ENCODE measurements at regions not wholly inside any gene's neighbourhood (a gene's known extent, or its start where the extent isn't known, plus 50 kb on each side); places are given as distances from the start of the nearest gene placed in this dataset.

DNA sequence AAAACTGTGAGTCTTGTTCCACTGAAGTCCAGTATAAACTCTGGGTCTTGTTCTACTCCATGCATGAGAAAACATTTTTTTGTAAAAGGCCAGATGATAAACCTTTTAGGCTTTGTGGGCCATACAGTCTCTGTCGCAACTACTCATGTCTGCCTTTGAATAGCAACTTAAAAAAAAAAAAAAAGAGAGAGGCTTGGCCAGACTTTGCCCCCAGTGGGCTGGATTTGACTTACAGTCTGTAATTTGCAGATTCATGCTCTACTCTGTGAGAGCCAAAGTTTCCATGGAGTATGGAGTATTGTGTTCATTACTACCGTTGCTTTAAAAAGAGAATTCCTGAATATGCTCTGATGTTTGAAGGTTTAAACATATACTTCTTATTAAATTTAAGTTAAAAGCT is 654.9 kb upstream of the PKN2 start:
- DNase-seq (ENCODE audit: low spot score in 2 of 2): no peak
- no peaks in the 10 kb centered on the region for H3K9me3 ChIP-seq
- TF ChIP-seq, protein P1, sequence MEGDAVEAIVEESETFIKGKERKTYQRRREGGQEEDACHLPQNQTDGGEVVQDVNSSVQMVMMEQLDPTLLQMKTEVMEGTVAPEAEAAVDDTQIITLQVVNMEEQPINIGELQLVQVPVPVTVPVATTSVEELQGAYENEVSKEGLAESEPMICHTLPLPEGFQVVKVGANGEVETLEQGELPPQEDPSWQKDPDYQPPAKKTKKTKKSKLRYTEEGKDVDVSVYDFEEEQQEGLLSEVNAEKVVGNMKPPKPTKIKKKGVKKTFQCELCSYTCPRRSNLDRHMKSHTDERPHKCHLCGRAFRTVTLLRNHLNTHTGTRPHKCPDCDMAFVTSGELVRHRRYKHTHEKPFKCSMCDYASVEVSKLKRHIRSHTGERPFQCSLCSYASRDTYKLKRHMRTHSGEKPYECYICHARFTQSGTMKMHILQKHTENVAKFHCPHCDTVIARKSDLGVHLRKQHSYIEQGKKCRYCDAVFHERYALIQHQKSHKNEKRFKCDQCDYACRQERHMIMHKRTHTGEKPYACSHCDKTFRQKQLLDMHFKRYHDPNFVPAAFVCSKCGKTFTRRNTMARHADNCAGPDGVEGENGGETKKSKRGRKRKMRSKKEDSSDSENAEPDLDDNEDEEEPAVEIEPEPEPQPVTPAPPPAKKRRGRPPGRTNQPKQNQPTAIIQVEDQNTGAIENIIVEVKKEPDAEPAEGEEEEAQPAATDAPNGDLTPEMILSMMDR (IDR thresholded peaks at IDR 0.05): no peak
- H3K4me1 ChIP-seq: no peaks in the 10 kb centered on the region
- intact Hi-C loops (cut with DNase I): no loop called here
- H3K27me3 ChIP-seq: no peaks in the 10 kb centered on the region
- no peak overlapping the region for H3K27ac ChIP-seq
- no peaks in the 10 kb centered on the region for H3K36me3 ChIP-seq
- no peak overlapping the region for H3K4me3 ChIP-seq

DNA sequence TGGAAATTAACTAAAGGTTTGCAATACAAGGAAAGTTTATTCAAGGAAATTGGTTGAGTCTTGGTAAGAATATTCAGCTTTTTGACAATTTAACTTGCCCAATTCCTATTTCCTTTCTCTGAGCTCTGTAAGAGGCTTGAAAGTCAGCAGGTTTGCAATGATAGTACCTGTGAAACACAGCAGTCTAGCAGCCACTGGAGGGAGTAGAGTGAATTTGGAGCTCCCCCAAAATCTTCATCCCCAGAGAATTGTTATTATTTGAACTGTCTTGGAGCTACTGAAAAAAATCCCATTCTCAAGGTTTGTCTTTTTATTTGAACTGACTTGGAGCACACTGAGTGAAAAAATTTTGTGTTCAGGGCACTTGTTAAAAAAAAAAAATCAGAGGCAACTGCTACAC is 654.2 kb upstream of the PKN2 start:
- TF ChIP-seq, protein P1 (IDR thresholded peaks at IDR 0.05): no peak
- no peak for DNase-seq (ENCODE audit: low spot score in 2 of 2)
- intact Hi-C loops (cut with DNase I): no loop called here
- no peak overlapping the region for H3K27ac ChIP-seq
- H3K36me3 ChIP-seq: no peaks in the 10 kb centered on the region
- H3K27me3 ChIP-seq: no peaks in the 10 kb centered on the region
- no peaks in the 10 kb centered on the region for H3K4me1 ChIP-seq
- H3K4me3 ChIP-seq: no peak overlapping the region
- no peaks in the 10 kb centered on the region for H3K9me3 ChIP-seq

DNA sequence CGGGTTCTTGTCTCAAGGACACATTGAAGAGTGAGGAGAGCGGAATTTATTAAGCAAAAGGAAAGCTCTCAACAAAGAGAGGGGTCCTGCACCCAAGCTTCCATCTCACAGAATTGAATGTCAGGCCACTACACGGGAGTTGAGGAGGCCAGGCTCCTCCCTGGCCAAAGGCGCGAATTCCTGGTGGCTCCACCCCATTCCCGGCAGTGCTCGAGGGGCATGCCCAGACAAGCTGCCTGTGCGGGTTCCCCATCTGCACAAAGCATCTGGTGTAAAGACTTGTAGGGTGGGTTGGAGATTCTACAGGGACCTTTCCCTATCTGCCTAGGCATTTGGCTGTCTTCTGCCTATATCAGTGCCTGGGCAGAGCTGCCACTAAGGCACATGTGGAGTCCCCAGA is 648.5 kb upstream of the PKN2 start:
- peaks cover 0 to 22% of the 10 kb centered on the region in 2 donors for H3K9me3 ChIP-seq
- H3K27me3 ChIP-seq: no peaks in the 10 kb centered on the region
- H3K27ac ChIP-seq: no peak overlapping the region
- DNase-seq (ENCODE audit: low spot score in 2 of 2): no peak
- H3K4me1 ChIP-seq: no peaks in the 10 kb centered on the region
- no peak overlapping the region for H3K4me3 ChIP-seq
- intact Hi-C loops (cut with DNase I): no loop called here
- TF ChIP-seq, protein P1 (IDR thresholded peaks at IDR 0.05): no peak
- no peaks in the 10 kb centered on the region for H3K36me3 ChIP-seq

DNA sequence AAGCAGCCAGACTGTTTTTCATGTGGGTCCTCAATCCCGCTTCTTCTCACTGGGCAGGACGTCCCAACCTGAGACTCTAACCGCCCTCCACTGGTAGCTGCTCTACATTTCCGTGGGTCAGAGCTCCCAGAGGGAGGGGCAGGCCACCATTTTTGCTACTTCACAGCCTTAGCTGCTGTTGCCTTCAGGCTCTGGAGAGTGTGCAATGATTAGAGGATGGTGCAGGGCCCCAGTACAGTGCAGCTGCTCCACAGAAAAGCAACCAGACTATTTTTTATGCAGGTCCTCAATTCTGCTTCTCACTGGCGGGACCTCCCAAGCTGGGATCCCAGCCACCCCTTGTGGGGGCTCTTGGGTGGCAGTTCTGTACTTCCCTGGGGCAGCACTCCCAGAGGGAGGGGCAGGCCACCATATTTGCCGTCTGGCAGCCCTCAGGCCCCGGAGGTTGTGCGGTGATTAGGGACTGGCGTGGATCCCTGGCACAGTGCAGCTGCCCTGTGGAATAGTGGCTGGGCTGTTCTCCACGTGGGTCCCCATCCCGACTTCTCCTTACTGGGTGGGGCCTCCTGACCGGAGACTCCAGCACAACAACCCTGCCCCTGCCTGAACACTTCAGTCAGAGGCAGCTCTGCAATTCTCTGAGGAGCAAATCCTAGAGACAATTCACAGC is 647.6 kb upstream of the PKN2 start:
- Histone ChIP-seq H3K27me3 (no peaks in the 10 kb centered on the region), H3K4me1 (no peaks in the 10 kb centered on the region), H3K4me3 (no peak overlapping the region), H3K27ac (no peak overlapping the region), H3K36me3 (no peaks in the 10 kb centered on the region), H3K9me3 (peaks cover 0 to 26% of the 10 kb centered on the region in 2 donors)
- TF ChIP-seq, protein P1 (IDR thresholded peaks at IDR 0.05): no peak
- DNase-seq (ENCODE audit: low spot score in 2 of 2): no peak
- intact Hi-C loops (cut with DNase I): no loop called here

DNA sequence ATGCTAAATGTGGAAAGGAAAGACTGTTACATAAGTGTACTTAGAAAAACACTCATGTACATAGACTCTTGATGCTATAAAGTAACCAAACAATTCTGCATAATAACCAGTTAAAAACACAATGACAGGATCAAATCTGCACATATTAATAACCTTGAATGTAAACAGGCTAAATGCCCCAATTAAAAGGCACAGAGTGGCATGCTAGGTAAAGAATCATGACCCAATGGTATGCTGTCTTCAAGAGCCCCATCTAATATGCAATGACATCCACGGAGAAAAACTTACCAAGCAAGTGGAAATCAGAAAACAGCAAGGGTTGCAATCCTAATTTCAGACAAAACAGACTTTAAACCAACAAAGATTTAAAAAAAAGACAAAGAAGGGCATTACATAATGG is 644.8 kb upstream of the PKN2 start:
- H3K27ac ChIP-seq: no peak overlapping the region
- H3K4me3 ChIP-seq: no peak overlapping the region
- H3K36me3 ChIP-seq: no peaks in the 10 kb centered on the region
- DNase-seq (ENCODE audit: low spot score in 2 of 2): no peak
- TF ChIP-seq, protein P1 (IDR thresholded peaks at IDR 0.05): no peak
- H3K9me3 ChIP-seq: peaks cover 0 to 26% of the 10 kb centered on the region in 2 donors
- no peaks in the 10 kb centered on the region for H3K27me3 ChIP-seq
- H3K4me1 ChIP-seq: no peaks in the 10 kb centered on the region
- intact Hi-C loops (cut with DNase I): no loop called here

DNA sequence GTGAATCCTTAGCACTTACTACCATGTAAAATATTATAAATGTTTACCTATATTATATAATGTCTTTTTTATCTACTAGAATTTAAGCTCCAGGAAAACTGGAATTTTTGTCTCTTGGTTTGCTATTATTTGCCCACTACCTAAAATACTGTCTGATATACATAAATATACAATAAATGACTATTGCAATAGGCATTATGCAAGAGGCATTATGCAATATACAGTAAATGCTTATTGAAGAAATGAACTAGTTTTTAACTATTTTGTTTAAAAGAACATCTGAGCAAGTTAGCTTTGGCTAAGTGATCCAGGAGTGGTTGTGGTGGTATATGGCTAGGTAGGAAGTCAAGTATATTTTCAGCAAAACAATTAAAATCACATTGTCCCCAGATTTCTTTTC is 640.2 kb upstream of the PKN2 start:
- H3K9me3 ChIP-seq: peaks cover 0 to 18% of the 10 kb centered on the region in 2 donors
- TF ChIP-seq, protein P1 (IDR thresholded peaks at IDR 0.05): no peak
- H3K4me1 ChIP-seq: no peaks in the 10 kb centered on the region
- no peaks in the 10 kb centered on the region for H3K27me3 ChIP-seq
- no peaks in the 10 kb centered on the region for H3K36me3 ChIP-seq
- H3K4me3 ChIP-seq: no peak overlapping the region
- intact Hi-C loops (cut with DNase I): no loop called here
- no peak overlapping the region for H3K27ac ChIP-seq
- DNase-seq (ENCODE audit: low spot score in 2 of 2): no peak

Data from ascending aorta (tissue), 2 donors.